Body of pancreas (tissue), 4 donors: ENCODE measurements at regions not wholly inside any gene's neighbourhood (a gene's known extent, or its start where the extent isn't known, plus 50 kb on each side); places are given as distances from the start of the nearest gene placed in this dataset.
A peak's percentile ranks its signal among the peaks of the same experiment; 100 is the strongest.

Experiments
- ATAC-seq: fragments of 150-250 bp; one replicate; pipeline ENCODE4 v1.9.1; 2016
- DNase-seq, 4 donors: peaks; one replicate each; pipeline ENCODE4 v3.0.0-alpha.2; 2019
- H3K27ac ChIP-seq, 4 donors: fragments of 200-600 bp; sonication (generic); 1 replicate in 3 of 4; 2 replicates in 1 of 4; pipeline versions ENCODE4 v1.5.1 to v1.6.1; 2016 to 2019; ENCODE audit warnings: mild to moderate bottlenecking in 1 of 4, mixed read lengths in 1 of 4, moderate library complexity in 1 of 4
- H3K27me3 ChIP-seq, 2 donors: fragments of 200-600 bp; sonication (generic); one replicate each; pipeline ENCODE4 v1.6.0; 2016; ENCODE audit warnings: mild to moderate bottlenecking in 1 of 2
- H3K36me3 ChIP-seq, 2 donors: fragments of 200-600 bp; sonication (generic); replicated peaks in 1 of 2; 2 replicates each; pipeline ENCODE4 v1.5.1; 2016; ENCODE audit warnings: low read depth in 2 of 2; ENCODE audit not compliant: insufficient read depth in 1 of 2
- H3K4me1 ChIP-seq: fragments of 200-600 bp; sonication (generic); one replicate; pipeline ENCODE4 v1.6.0; 2016
- H3K4me3 ChIP-seq, 2 donors: fragments of 200-600 bp; sonication (generic); 1 replicate in 1 of 2; 2 replicates in 1 of 2; pipeline ENCODE4 v1.5.1; 2016 to 2019
- H3K9me3 ChIP-seq, 3 donors: fragments of 200-600 bp; sonication (generic); 1 replicate in 2 of 3; 2 replicates in 1 of 3; pipeline ENCODE4 v1.5.1; 2016
- POLR2A ChIP-seq, 3 donors: fragments of 450-650 bp; IDR thresholded peaks; one replicate each; pipeline ENCODE4 v1.6.1; 2016; ENCODE audit warnings: antibody characterized with exemption in 3 of 3, mild to moderate bottlenecking in 2 of 3
- WGBS, 2 donors: methylation state at CpG; one replicate each; pipeline ENCODE4 v1.1.5; 2017; 5-methylcytosine and 5-hydroxymethylcytosine counted together
- intact Hi-C: fragments of 100-400 bp; cut with DNase I; formaldehyde crosslinking; loops from one replicate; pipeline ENCODE4 v1.15.1; 2023
- TF ChIP-seq, protein P1 (sequence below), 7 experiments: fragments of 450-650 bp in 4 of 7; fragments of 200-600 bp in 3 of 7; sonication (generic) in 3 of 7; IDR thresholded peaks; one replicate each; pipeline ENCODE4 v1.5.1; 2016 to 2019; ENCODE audit warnings: antibody characterized with exemption in 7 of 7

DNA sequence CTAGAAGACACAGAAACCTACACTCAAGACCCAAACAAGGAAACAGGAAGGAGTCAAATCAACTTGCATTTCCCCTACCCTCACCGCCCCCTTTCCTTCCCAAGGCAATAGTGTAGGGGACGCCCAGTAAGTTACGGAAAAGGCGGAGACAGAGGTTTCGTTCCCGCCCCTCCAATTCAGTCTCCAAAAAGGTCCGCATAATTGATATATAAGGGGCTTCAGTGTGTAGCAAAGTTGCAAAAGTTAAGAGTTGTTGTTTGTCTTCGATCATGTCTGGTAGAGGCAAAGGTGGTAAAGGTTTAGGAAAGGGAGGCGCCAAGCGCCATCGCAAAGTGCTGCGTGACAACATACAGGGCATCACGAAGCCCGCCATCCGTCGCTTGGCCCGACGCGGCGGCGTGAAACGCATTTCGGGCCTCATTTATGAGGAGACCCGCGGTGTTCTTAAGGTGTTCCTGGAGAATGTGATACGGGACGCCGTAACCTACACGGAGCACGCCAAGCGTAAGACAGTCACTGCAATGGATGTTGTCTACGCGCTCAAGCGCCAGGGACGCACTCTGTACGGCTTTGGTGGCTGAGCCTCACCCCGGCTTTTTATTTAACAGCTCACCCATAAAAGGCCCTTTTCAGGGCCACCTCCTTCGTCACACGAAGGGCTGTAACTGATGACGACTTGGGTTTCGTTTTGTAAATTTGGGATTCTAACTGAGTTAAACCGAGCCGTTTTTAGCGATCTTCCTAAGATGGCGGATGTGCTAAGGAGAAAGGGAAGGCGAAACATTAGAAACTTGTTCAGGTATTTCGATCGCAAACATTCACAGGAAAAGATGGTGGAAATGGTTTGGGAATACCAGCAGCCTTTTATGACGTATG lies 124.6 kb upstream of the BTN3A2 start:
- Histone ChIP-seq H3K36me3 (no peaks in the 10 kb centered on the region), H3K27me3 (peaks cover 0 to 13% of the 10 kb centered on the region in 2 donors)

DNA sequence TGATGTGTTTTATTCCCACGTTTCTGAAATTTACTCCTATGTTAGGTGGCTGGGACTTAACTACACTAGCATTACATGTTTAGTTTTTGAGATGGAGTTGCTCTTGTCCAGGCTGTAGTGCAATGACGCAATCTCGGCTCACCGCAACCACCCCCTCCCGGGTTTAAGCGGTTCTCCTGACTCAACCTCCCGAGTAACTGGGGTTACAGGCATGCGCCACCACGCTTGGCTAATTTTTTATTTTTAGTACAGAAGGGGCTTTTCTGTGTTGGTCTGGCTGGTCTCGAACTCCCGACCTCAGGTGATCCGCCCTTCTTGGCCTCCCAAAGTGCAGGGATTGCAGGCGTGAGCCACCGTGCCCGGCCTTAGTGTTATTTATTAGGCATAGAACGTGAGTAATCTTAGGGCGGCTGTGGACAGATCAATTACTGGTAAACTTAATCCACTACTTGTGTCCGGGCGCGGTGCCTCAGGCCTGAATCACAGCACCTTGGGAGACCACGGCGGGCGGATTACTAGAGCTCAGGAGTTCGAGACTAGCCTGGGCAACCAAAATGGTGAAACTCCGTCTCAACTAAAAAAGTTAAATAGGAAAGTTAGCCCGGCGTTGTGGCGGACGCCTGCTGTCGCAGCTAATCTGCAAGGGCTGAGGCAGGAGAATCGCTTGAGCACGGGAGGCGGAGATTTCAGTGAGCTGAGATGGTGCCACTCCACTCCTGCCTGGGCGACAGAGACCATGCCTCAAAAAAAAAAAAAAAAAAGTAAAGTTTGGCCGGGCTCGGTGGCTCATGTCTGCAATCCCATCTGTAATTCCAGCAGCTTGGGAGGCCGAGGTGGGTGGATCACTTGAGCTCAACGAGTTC lies 123.7 kb upstream of the BTN3A2 start:
- no peaks in the 10 kb centered on the region for H3K36me3 ChIP-seq
- WGBS, 2 donors = 48 to 50% methylated on average over 38 of the region's 38 CpGs
- H3K9me3 ChIP-seq = no peaks in the 10 kb centered on the region
- ATAC-seq (no peak), DNase-seq (no peak)
- TF ChIP-seq, protein P1, sequence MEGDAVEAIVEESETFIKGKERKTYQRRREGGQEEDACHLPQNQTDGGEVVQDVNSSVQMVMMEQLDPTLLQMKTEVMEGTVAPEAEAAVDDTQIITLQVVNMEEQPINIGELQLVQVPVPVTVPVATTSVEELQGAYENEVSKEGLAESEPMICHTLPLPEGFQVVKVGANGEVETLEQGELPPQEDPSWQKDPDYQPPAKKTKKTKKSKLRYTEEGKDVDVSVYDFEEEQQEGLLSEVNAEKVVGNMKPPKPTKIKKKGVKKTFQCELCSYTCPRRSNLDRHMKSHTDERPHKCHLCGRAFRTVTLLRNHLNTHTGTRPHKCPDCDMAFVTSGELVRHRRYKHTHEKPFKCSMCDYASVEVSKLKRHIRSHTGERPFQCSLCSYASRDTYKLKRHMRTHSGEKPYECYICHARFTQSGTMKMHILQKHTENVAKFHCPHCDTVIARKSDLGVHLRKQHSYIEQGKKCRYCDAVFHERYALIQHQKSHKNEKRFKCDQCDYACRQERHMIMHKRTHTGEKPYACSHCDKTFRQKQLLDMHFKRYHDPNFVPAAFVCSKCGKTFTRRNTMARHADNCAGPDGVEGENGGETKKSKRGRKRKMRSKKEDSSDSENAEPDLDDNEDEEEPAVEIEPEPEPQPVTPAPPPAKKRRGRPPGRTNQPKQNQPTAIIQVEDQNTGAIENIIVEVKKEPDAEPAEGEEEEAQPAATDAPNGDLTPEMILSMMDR (IDR thresholded peaks at IDR 0.05) = no peak
- TF ChIP-seq POLR2A (IDR thresholded peaks at IDR 0.05) = no peak
- no peak overlapping the region for H3K4me3 ChIP-seq
- H3K27ac ChIP-seq = peak overlapping the region in 2 of 4 donors; percentile 26 to 52
- no peaks in the 10 kb centered on the region for H3K4me1 ChIP-seq
- H3K27me3 ChIP-seq = peaks cover 0 to 13% of the 10 kb centered on the region in 2 donors
- intact Hi-C loops = no loop called here

More for the DNA sequence above, 124.6 kb upstream of the BTN3A2 start:
- TF ChIP-seq POLR2A (IDR thresholded peaks at IDR 0.05) = peak in 2 of 3 donors; percentile 69 to 88
- TF ChIP-seq, protein P1 (IDR thresholded peaks at IDR 0.05) = no peak
- ATAC-seq (peak; percentile 47), DNase-seq (peak in 1 of 4 donors; percentile 68)
- no peak overlapping the region for H3K4me3 ChIP-seq
- no peaks in the 10 kb centered on the region for H3K4me1 ChIP-seq
- H3K27ac ChIP-seq = peak overlapping the region in 2 of 4 donors; percentile 26 to 52
- 4 to 10% methylated on average over 42 to 49 of the region's 49 CpGs for WGBS, 2 donors
- no peaks in the 10 kb centered on the region for H3K9me3 ChIP-seq
- intact Hi-C loops = no loop called here

DNA sequence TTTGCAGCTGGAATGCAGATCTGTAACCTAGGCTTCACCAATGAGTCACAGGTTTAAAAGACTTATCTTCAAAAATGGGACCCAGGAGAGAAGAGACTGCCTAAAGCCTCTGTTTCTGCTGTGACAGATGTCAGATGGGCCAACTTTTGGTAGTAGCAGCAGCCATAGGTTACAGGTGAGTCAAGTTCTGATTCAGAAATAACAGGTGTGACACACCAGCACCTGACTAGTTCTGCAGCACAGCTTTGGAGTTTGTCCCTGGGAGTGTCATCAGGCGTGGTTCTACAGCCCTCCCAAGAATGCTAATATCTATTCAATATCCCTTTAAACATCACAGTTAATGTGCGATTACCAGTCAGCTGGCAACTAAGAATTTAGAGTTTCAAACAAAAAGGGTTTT lies 121.9 kb upstream of the BTN3A2 start:
- Histone ChIP-seq H3K4me3 (no peak overlapping the region), H3K9me3 (no peaks in the 10 kb centered on the region), H3K4me1 (no peaks in the 10 kb centered on the region), H3K27ac (no peak overlapping the region), H3K36me3 (no peaks in the 10 kb centered on the region), H3K27me3 (peaks cover 0 to 13% of the 10 kb centered on the region in 2 donors)
- TF ChIP-seq, protein P1 (IDR thresholded peaks at IDR 0.05) = no peak
- TF ChIP-seq POLR2A (IDR thresholded peaks at IDR 0.05) = no peak
- intact Hi-C loops = no loop called here
- ATAC-seq = no peak
- DNase-seq = no peak
- 65 to 76% methylated on average over 2 of the region's 2 CpGs for WGBS, 2 donors

DNA sequence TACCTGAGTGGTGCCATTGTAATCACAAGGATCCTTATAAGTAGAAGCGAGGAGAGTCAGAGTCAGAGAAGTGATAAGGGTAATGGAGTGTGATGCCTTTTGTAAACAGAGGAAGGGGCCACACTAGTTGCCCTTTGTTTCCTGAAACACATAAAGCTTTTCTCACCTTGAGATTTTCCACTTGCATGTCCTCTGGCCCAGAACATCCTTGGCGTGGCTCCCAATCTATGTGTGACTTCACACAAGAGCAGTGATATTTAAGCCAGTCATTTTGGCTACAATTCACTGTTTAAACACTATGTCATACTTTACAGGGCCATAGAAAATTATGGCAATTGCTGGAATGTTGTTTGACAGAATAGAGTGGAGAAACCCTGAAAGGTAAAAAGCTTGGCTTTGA lies 121.2 kb upstream of the BTN3A2 start:
- ATAC-seq = no peak
- H3K4me1 ChIP-seq = no peaks in the 10 kb centered on the region
- intact Hi-C loops = no loop called here
- no peak overlapping the region for H3K27ac ChIP-seq
- H3K36me3 ChIP-seq = no peaks in the 10 kb centered on the region
- WGBS, 2 donors = 60 to 71% methylated on average over 2 of the region's 2 CpGs
- no peaks in the 10 kb centered on the region for H3K9me3 ChIP-seq
- DNase-seq = no peak
- H3K27me3 ChIP-seq = peaks cover 0 to 13% of the 10 kb centered on the region in 2 donors
- H3K4me3 ChIP-seq = no peak overlapping the region
- TF ChIP-seq, protein P1 (IDR thresholded peaks at IDR 0.05) = no peak
- no peak for TF ChIP-seq POLR2A (IDR thresholded peaks at IDR 0.05)
